ENCODE measurements at regions not wholly inside any gene's neighbourhood (a gene's known extent, or its start where the extent isn't known, plus 50 kb on each side); places are given as distances from the start of the nearest gene placed in this dataset.

DNA sequence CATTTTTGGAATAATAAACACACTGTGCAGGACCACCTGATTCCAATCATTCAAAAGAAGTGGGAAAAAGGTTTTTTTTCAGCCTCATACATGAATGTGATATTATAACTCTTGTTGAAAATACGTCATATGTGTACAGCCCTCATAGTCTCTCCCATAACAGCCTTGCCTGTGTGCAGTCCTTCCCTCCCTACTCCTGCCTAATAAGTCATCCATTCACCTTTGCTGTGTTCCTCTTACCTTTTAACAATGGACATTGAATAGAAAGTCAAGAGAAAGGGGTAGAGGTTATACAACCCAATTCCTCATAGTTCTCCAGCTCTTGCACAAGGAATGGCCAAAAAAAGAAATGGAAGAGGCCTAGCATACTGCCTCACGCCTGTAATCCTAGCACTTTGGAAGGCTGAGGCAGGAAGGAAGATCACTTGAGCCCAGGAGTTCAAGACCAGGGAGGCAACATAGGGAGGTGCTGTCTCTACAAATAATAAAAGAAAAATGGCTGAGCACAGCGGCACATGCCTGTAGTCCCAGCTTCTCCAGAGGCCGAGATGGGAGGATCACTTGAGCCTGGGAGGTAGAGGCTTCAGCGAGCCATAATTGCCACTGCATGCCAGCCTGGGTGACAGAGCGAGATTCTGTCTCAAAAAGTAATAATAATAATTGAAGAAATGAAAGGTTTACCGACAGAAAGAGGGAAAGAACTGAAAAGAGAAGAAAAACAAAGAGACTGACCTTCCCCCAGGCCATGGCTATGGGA, 356.1 kb upstream of the KIF2A start:
- no peak for ATAC-seq
- POLR2A ChIA-PET = no interaction called here

DNA sequence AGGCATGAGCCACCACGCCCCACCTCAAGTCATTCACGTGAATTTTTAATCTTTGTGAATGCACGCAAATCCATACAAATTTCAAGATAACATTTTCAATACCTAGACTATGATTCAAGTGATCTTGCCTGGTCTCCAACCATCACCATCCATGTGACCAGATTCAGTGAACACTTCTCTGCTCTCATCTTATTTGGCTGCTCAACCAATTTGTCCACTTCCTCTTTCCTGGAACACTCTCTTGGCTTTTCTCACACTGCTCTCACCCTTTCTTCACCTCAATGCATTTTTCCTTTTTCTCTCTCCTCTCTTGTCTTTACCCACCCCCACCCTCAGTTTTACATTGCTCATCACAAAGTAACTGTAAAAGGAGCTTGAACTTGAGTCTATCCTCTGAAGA, 354.7 kb upstream of the KIF2A start:
- Histone ChIP-seq H3K27ac (ENCODE audit: low read depth, low read length) (no peak overlapping the region), H3K9me3 (ENCODE audit: control insufficient read depth in 2 of 3, low read length in 3 of 3) (peaks cover 0 to 4% (median 0%) of the 10 kb centered on the region in 3 experiments), H3K4me3 (ENCODE audit: low read length) (no peak overlapping the region), H3K36me3 (ENCODE audit: control insufficient read depth in 2 of 3, insufficient read depth in 3 of 3, low read length in 3 of 3) (no peaks in the 10 kb centered on the region), H3K27me3 (ENCODE audit: control insufficient read depth in 2 of 2, insufficient read depth in 2 of 2, low read length in 2 of 2) (no peaks in the 10 kb centered on the region), H3K4me1 (ENCODE audit: control insufficient read depth in 2 of 2, insufficient read depth in 2 of 2, low read length in 2 of 2) (no peaks in the 10 kb centered on the region)
- no peak for ATAC-seq
- H3K27me3 Mint-ChIP-seq = no peaks in the 10 kb centered on the region
- H3K9me3 Mint-ChIP-seq = peaks cover 0 to 3% (median 0%) of the 10 kb centered on the region in 11 donors
- no peaks in the 10 kb centered on the region for H3K36me3 Mint-ChIP-seq
- H3K27ac Mint-ChIP-seq = no peak overlapping the region
- no peaks in the 10 kb centered on the region for H3K4me1 Mint-ChIP-seq
- intact Hi-C loops (cut with micrococcal nuclease) = no loop called here
- CTCF ChIA-PET = no interaction called here
- no peak for DNase-seq
- H3K4me3 Mint-ChIP-seq = no peak overlapping the region
- POLR2A ChIA-PET = no interaction called here

More for the DNA sequence above, 356.1 kb upstream of the KIF2A start:
- DNase-seq = no peak
- Histone ChIP-seq H3K9me3 (ENCODE audit: control insufficient read depth in 2 of 3, low read length in 3 of 3) (peaks cover 0 to 4% (median 0%) of the 10 kb centered on the region in 3 experiments), H3K4me1 (ENCODE audit: control insufficient read depth in 2 of 2, insufficient read depth in 2 of 2, low read length in 2 of 2) (no peaks in the 10 kb centered on the region), H3K27ac (ENCODE audit: low read depth, low read length) (no peak overlapping the region), H3K4me3 (ENCODE audit: low read length) (no peak overlapping the region), H3K27me3 (ENCODE audit: control insufficient read depth in 2 of 2, insufficient read depth in 2 of 2, low read length in 2 of 2) (no peaks in the 10 kb centered on the region), H3K36me3 (ENCODE audit: control insufficient read depth in 2 of 3, insufficient read depth in 3 of 3, low read length in 3 of 3) (no peaks in the 10 kb centered on the region)
- intact Hi-C loops (cut with micrococcal nuclease) = no loop called here
- H3K27ac Mint-ChIP-seq = no peak overlapping the region
- CTCF ChIA-PET = no interaction called here
- no peak overlapping the region for H3K4me3 Mint-ChIP-seq
- H3K27me3 Mint-ChIP-seq = peaks cover 0 to 4% (median 0%) of the 10 kb centered on the region in 5 donors
- H3K4me1 Mint-ChIP-seq = no peaks in the 10 kb centered on the region
- H3K9me3 Mint-ChIP-seq = peaks cover 0 to 3% (median 0%) of the 10 kb centered on the region in 11 donors
- H3K36me3 Mint-ChIP-seq = no peaks in the 10 kb centered on the region

DNA sequence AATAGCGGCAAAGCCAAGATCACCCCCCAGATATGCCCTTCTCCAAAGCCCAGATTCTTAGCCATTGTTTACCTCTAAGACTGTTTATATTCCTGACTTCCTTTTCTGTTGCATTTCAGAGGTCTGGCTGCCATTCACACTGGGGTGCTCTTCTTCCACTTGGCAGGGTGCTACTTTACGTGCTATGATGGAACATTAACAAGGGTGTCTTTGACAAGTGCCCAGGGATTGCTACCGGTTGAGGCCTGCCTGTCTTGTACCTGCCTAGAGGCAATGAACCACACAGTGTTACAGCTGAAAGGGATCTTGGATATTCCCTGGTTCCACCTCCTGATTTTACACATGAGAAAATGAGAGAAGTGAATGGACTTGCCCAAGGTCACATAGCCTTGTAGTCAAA, 352.1 kb upstream of the KIF2A start:
- no peaks in the 10 kb centered on the region for H3K36me3 ChIP-seq (ENCODE audit: control insufficient read depth in 2 of 3, insufficient read depth in 3 of 3, low read length in 3 of 3)
- no peaks in the 10 kb centered on the region for H3K4me1 Mint-ChIP-seq
- H3K27me3 Mint-ChIP-seq = no peaks in the 10 kb centered on the region
- H3K27me3 ChIP-seq (ENCODE audit: control insufficient read depth in 2 of 2, insufficient read depth in 2 of 2, low read length in 2 of 2) = no peaks in the 10 kb centered on the region
- no peak for ATAC-seq
- no peak overlapping the region for H3K4me3 Mint-ChIP-seq
- no peak overlapping the region for H3K27ac Mint-ChIP-seq
- H3K36me3 Mint-ChIP-seq = no peaks in the 10 kb centered on the region
- ChIA-PET POLR2A (no interaction called here), CTCF (no interaction called here)
- H3K4me3 ChIP-seq (ENCODE audit: low read length) = no peak overlapping the region
- H3K9me3 ChIP-seq (ENCODE audit: control insufficient read depth in 2 of 3, low read length in 3 of 3) = no peaks in the 10 kb centered on the region
- no peak for DNase-seq
- no peak overlapping the region for H3K27ac ChIP-seq (ENCODE audit: low read depth, low read length)
- intact Hi-C loops (cut with micrococcal nuclease) = no loop called here
- no peaks in the 10 kb centered on the region for H3K4me1 ChIP-seq (ENCODE audit: control insufficient read depth in 2 of 2, insufficient read depth in 2 of 2, low read length in 2 of 2)
- H3K9me3 Mint-ChIP-seq = peaks cover 0 to 2% (median 0%) of the 10 kb centered on the region in 11 donors

DNA sequence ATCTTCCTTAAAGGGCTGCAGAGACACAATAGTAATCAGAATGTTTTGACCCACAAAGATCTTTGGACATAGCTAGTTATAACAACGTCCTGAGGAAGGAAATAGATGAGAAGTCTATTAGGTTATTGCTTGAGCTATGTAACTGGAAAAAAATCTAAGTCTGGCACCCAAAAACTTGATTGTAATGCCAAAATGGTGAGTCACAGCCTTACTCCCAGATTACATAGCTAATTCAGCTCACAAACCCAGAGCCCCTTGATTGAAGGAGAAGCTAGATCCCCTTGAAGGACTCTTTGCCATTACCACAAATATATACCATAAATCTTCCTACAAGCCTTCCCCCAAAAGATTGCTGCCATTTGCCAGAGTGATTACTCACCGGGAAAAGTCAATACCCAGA, 341.8 kb upstream of the KIF2A start:
- Mint-ChIP-seq H3K36me3 (no peaks in the 10 kb centered on the region), H3K4me1 (no peaks in the 10 kb centered on the region), H3K27me3 (peaks cover 0 to 11% (median 0%) of the 10 kb centered on the region in 5 donors), H3K27ac (no peak overlapping the region), H3K9me3 (peaks cover 0 to 14% (median 0%) of the 10 kb centered on the region in 11 donors), H3K4me3 (no peak overlapping the region)
- H3K36me3 ChIP-seq (ENCODE audit: control insufficient read depth in 2 of 3, insufficient read depth in 3 of 3, low read length in 3 of 3) = no peaks in the 10 kb centered on the region
- H3K9me3 ChIP-seq (ENCODE audit: control insufficient read depth in 2 of 3, low read length in 3 of 3) = no peaks in the 10 kb centered on the region
- no peaks in the 10 kb centered on the region for H3K27me3 ChIP-seq (ENCODE audit: control insufficient read depth in 2 of 2, insufficient read depth in 2 of 2, low read length in 2 of 2)
- H3K4me1 ChIP-seq (ENCODE audit: control insufficient read depth in 2 of 2, insufficient read depth in 2 of 2, low read length in 2 of 2) = no peaks in the 10 kb centered on the region
- DNase-seq (no peak), ATAC-seq (no peak)
- CTCF ChIA-PET = no interaction called here
- no peak overlapping the region for H3K27ac ChIP-seq (ENCODE audit: low read depth, low read length)
- no peak overlapping the region for H3K4me3 ChIP-seq (ENCODE audit: low read length)
- POLR2A ChIA-PET = no interaction called here
- intact Hi-C loops (cut with micrococcal nuclease) = no loop called here

DNA sequence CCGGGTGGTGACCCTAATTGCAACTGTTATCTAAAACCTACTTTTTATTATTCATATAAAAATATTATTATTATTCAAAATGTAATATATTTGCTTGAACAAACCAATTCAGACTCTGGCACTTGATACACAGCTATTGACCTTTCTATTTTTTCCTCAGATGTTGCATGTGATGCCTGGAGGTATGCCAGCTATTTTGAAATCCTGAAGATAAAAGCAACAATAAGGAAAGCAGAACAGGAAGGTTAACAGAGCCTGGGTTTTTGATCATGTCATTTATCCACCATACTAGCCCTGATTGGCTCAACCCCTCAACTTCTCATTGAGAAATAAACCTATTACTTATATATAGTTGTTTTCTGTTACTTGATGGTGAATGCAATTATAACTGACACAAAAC, 340.9 kb upstream of the KIF2A start:
- intact Hi-C loops (cut with micrococcal nuclease) = no loop called here
- H3K27ac Mint-ChIP-seq = no peak overlapping the region

DNA sequence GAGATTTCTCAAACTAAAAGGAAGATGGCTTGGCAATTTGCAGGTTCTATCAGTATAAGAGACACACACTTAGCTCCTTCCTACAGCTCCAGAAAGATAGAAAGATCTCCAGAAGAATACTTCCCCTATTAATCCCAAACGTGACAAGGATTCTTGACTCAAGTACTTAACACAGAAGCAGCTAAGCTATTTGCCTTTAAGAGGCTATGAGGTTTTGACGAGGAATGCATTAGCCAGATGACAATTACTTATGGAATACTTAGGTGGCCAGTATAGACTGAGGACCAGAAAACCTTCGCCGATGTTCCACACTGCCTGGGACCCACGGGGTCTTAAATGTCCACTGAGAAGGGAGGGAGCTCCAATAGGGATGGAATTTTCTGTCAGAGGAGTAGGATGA, 340.5 kb upstream of the KIF2A start:
- H3K36me3 ChIP-seq (ENCODE audit: control insufficient read depth in 2 of 3, insufficient read depth in 3 of 3, low read length in 3 of 3) = no peaks in the 10 kb centered on the region
- Mint-ChIP-seq H3K9me3 (peaks cover 0 to 7% (median 0%) of the 10 kb centered on the region in 11 donors), H3K27ac (no peak overlapping the region), H3K36me3 (no peaks in the 10 kb centered on the region), H3K27me3 (peaks cover 0 to 11% (median under 1%) of the 10 kb centered on the region in 5 donors), H3K4me1 (no peaks in the 10 kb centered on the region), H3K4me3 (no peak overlapping the region)
- no peaks in the 10 kb centered on the region for H3K4me1 ChIP-seq (ENCODE audit: control insufficient read depth in 2 of 2, insufficient read depth in 2 of 2, low read length in 2 of 2)
- ChIA-PET POLR2A (no interaction called here), CTCF (no interaction called here)
- no peaks in the 10 kb centered on the region for H3K27me3 ChIP-seq (ENCODE audit: control insufficient read depth in 2 of 2, insufficient read depth in 2 of 2, low read length in 2 of 2)
- no peaks in the 10 kb centered on the region for H3K9me3 ChIP-seq (ENCODE audit: control insufficient read depth in 2 of 3, low read length in 3 of 3)
- no peak overlapping the region for H3K4me3 ChIP-seq (ENCODE audit: low read length)
- DNase-seq (no peak), ATAC-seq (no peak)
- no peak overlapping the region for H3K27ac ChIP-seq (ENCODE audit: low read depth, low read length)
- intact Hi-C loops (cut with micrococcal nuclease) = no loop called here

More for the DNA sequence above, 340.9 kb upstream of the KIF2A start:
- no peaks in the 10 kb centered on the region for H3K27me3 ChIP-seq (ENCODE audit: control insufficient read depth in 2 of 2, insufficient read depth in 2 of 2, low read length in 2 of 2)
- H3K27ac ChIP-seq (ENCODE audit: low read depth, low read length) = no peak overlapping the region
- H3K4me3 ChIP-seq (ENCODE audit: low read length) = no peak overlapping the region
- no peaks in the 10 kb centered on the region for H3K4me1 ChIP-seq (ENCODE audit: control insufficient read depth in 2 of 2, insufficient read depth in 2 of 2, low read length in 2 of 2)
- H3K9me3 Mint-ChIP-seq = peaks cover 0 to 11% (median 0%) of the 10 kb centered on the region in 11 donors
- no peaks in the 10 kb centered on the region for H3K9me3 ChIP-seq (ENCODE audit: control insufficient read depth in 2 of 3, low read length in 3 of 3)
- no peaks in the 10 kb centered on the region for H3K36me3 Mint-ChIP-seq
- H3K4me1 Mint-ChIP-seq = no peaks in the 10 kb centered on the region
- H3K27me3 Mint-ChIP-seq = peaks cover 0 to 11% (median 0%) of the 10 kb centered on the region in 5 donors
- H3K4me3 Mint-ChIP-seq = no peak overlapping the region
- H3K36me3 ChIP-seq (ENCODE audit: control insufficient read depth in 2 of 3, insufficient read depth in 3 of 3, low read length in 3 of 3) = no peaks in the 10 kb centered on the region
- ATAC-seq = no peak
- DNase-seq = no peak
- ChIA-PET CTCF (no interaction called here), POLR2A (no interaction called here)

DNA sequence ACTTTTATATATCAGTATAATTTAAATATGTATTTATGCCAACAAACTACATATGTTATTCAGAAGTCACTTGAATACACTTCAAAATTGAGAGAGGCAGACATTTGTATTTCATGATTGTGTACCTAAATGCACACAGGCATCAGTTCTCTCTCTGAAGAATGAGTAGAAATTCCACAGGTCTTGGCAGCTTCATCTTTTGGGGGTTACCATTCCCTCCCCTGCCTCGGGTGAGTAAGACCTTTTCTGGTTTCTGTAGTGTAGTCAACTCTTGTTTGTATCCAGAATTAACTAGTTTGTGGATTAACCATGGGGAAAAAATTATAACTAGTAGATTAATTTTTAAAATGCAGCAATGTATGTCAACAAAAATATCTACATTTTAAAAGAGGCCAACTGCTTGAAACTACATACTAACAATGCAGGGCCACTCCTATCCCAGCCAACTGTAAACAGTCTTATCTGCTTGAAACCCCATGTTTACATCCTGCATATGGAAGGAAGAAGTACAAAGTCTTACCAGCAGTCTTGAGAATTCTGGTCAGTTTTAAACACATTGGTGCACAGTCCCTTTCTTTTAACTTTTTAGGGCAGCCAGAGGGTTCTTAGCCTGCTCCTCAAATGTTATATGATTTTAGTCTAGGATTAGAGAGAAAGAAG, 339.6 kb upstream of the KIF2A start:
- Histone ChIP-seq H3K4me3 (ENCODE audit: low read length) (no peak overlapping the region), H3K27ac (ENCODE audit: low read depth, low read length) (no peak overlapping the region), H3K36me3 (ENCODE audit: control insufficient read depth in 2 of 3, insufficient read depth in 3 of 3, low read length in 3 of 3) (no peaks in the 10 kb centered on the region), H3K9me3 (ENCODE audit: control insufficient read depth in 2 of 3, low read length in 3 of 3) (no peaks in the 10 kb centered on the region), H3K27me3 (ENCODE audit: control insufficient read depth in 2 of 2, insufficient read depth in 2 of 2, low read length in 2 of 2) (no peaks in the 10 kb centered on the region), H3K4me1 (ENCODE audit: control insufficient read depth in 2 of 2, insufficient read depth in 2 of 2, low read length in 2 of 2) (no peaks in the 10 kb centered on the region)
- Mint-ChIP-seq H3K4me1 (no peaks in the 10 kb centered on the region), H3K27me3 (peaks cover 0 to 11% (median 6%) of the 10 kb centered on the region in 5 donors), H3K27ac (no peak overlapping the region), H3K9me3 (peaks cover 0 to 5% (median 0%) of the 10 kb centered on the region in 11 donors), H3K36me3 (no peaks in the 10 kb centered on the region), H3K4me3 (no peak overlapping the region)
- CTCF ChIA-PET = no interaction called here
- POLR2A ChIA-PET = no interaction called here
- intact Hi-C loops (cut with micrococcal nuclease) = no loop called here
- no peak for ATAC-seq
- DNase-seq = no peak

All from naive thymus-derived CD4-positive, alpha-beta T cell (primary cell).